H1 (cell line): ENCODE measurements at regions not wholly inside any gene's neighbourhood (a gene's known extent, or its start where the extent isn't known, plus 50 kb on each side); places are given as distances from the start of the nearest gene placed in this dataset.

Source experiments
- CTCF ChIA-PET: fragments of 300-600 bp; sonication (Branson Sonifier 250); formaldehyde crosslinking; loops from one replicate; lab custom pipeline; 2021; ENCODE audit not compliant: partially characterized antibody; lab: Charles Lee
- POLR2A ChIA-PET: fragments of 300-600 bp; sonication (Branson Sonifier 250); formaldehyde crosslinking; loops from one replicate; lab custom pipeline; 2021; ENCODE audit warnings: inconsistent platforms; ENCODE audit not compliant: partially characterized antibody; lab: Charles Lee
- DNase-seq, 2 experiments: peaks; one replicate each; pipeline versions ENCODE4 v3.0.0 to v3.0.0-alpha.2; 2010 to 2022; ENCODE audit warnings: low spot score in 2 of 2, low read depth in 1 of 2, mixed read lengths in 1 of 2
- FAIRE-seq: peaks from 2 replicates; lab custom pipeline; 2011; peaks lifted over from hg19 to GRCh38; lab: Jason Lieb, UNC
- H2AFZ ChIP-seq: 2 replicates; pipeline ENCODE4 v1.8.1; 2012; ENCODE audit warnings: low read length, inconsistent platforms
- H2AK5ac ChIP-seq: 2 replicates; pipeline ENCODE4 v1.6.1; 2013; ENCODE audit warnings: low read depth, low read length
- H2BK120ac ChIP-seq: replicated peaks from 2 replicates; pipeline ENCODE3; 2013; ENCODE audit warnings: low read depth, low read length, inconsistent platforms
- H2BK12ac ChIP-seq: 2 replicates; pipeline ENCODE4 v1.6.1; 2013; ENCODE audit warnings: low read depth, low read length
- H2BK15ac ChIP-seq: 2 replicates; pipeline ENCODE4 v1.6.1; 2013; ENCODE audit warnings: low read length
- H2BK20ac ChIP-seq: 2 replicates; pipeline ENCODE4 v1.6.1; 2013; ENCODE audit warnings: low read length
- H2BK5ac ChIP-seq: 2 replicates; pipeline ENCODE4 v1.6.1; 2013; ENCODE audit warnings: low read depth, low read length
- H3K14ac ChIP-seq: 2 replicates; pipeline ENCODE4 v1.6.1; 2013; ENCODE audit warnings: inconsistent platforms; ENCODE audit not compliant: insufficient read length
- H3K18ac ChIP-seq: 2 replicates; pipeline ENCODE4 v1.6.1; 2013; ENCODE audit warnings: low read length; ENCODE audit errors: extremely low read depth
- H3K23ac ChIP-seq: 2 replicates; pipeline ENCODE4 v1.6.1; 2013; ENCODE audit warnings: inconsistent platforms; ENCODE audit not compliant: insufficient read length
- H3K23me2 ChIP-seq: 2 replicates; pipeline ENCODE4 v1.6.1; 2013; ENCODE audit warnings: low read depth, low read length
- H3K27ac ChIP-seq: 2 replicates; pipeline ENCODE4 v1.6.1; 2011; ENCODE audit warnings: low read depth, low read length, inconsistent platforms
- H3K27me3 ChIP-seq, 4 experiments: replicated peaks in 1 of 4; 1 replicate in 1 of 4; 2 replicates in 3 of 4; pipeline versions ENCODE4 v1.6.1 to v1.8.1; 2011 to 2013; ENCODE audit warnings: low read length in 3 of 4, mild to moderate bottlenecking in 3 of 4, inconsistent platforms in 2 of 4, mixed read lengths in 2 of 4, moderate library complexity in 1 of 4; ENCODE audit not compliant: control insufficient read depth in 3 of 4, insufficient read depth in 3 of 4; ENCODE audit errors: extremely low read depth in 1 of 4
- H3K36me3 ChIP-seq, 4 experiments: 2 replicates each; pipeline versions ENCODE4 v1.6.1 to v1.8.1; 2011 to 2013; ENCODE audit warnings: mild to moderate bottlenecking in 4 of 4, low read length in 3 of 4, moderate library complexity in 2 of 4, control low read depth in 1 of 4, inconsistent platforms in 1 of 4; ENCODE audit not compliant: insufficient read depth in 4 of 4, control insufficient read depth in 2 of 4
- H3K4ac ChIP-seq: replicated peaks from 2 replicates; pipeline ENCODE3; 2013; ENCODE audit warnings: low read length, low read depth, mixed read lengths, inconsistent platforms; ENCODE audit not compliant: insufficient read length
- H3K4me1 ChIP-seq, 4 experiments: replicated peaks in 1 of 4; 1 replicate in 1 of 4; 2 replicates in 3 of 4; pipeline versions ENCODE4 v1.6.1 to v1.8.1; 2011 to 2013; ENCODE audit warnings: low read length in 3 of 4, inconsistent platforms in 2 of 4, mixed read lengths in 1 of 4; ENCODE audit not compliant: insufficient read depth in 4 of 4, control insufficient read depth in 3 of 4
- H3K4me2 ChIP-seq, 2 experiments: 2 replicates each; pipeline versions ENCODE4 v1.6.1 to v1.8.1; 2011 to 2013; ENCODE audit warnings: low read depth in 2 of 2, low read length in 2 of 2, control low read depth in 1 of 2, inconsistent platforms in 1 of 2, mild to moderate bottlenecking in 1 of 2; ENCODE audit not compliant: insufficient read depth in 1 of 2
- H3K4me3 ChIP-seq, 4 experiments: fragments of 200-600, 300-600 bp in 1 of 4; sonication (generic), shearing (Covaris generic), sonication (Bioruptor Twin) in 1 of 4; 2 replicates each; pipeline versions ENCODE4 v1.5.1 to v1.8.1; 2011 to 2016; ENCODE audit warnings: low read length in 4 of 4, low read depth in 3 of 4, control low read depth in 2 of 4, inconsistent platforms in 2 of 4, mild to moderate bottlenecking in 2 of 4, mixed read lengths in 1 of 4, moderate library complexity in 1 of 4; ENCODE audit not compliant: insufficient read depth in 2 of 4; ENCODE audit errors: extremely low read depth in 1 of 4
- H3K56ac ChIP-seq: replicated peaks from 2 replicates; pipeline ENCODE3; 2013; ENCODE audit warnings: low read depth, mild to moderate bottlenecking, mixed read lengths, low read length, inconsistent platforms; ENCODE audit not compliant: insufficient read length
- H3K79me1 ChIP-seq: 2 replicates; pipeline ENCODE4 v1.6.1; 2013; ENCODE audit warnings: low read depth, low read length, control low read depth
- H3K79me2 ChIP-seq, 2 experiments: 2 replicates each; pipeline versions ENCODE4 v1.6.1 to v1.8.1; 2012 to 2013; ENCODE audit warnings: low read length in 2 of 2, mild to moderate bottlenecking in 2 of 2, inconsistent platforms in 1 of 2; ENCODE audit not compliant: insufficient read depth in 2 of 2, control insufficient read depth in 1 of 2
- H3K9ac ChIP-seq, 4 experiments: replicated peaks in 1 of 4; 1 replicate in 1 of 4; 2 replicates in 3 of 4; pipeline versions ENCODE4 v1.6.1 to v1.8.1; 2011 to 2013; ENCODE audit warnings: low read depth in 3 of 4, low read length in 3 of 4, control low read depth in 2 of 4, mild to moderate bottlenecking in 2 of 4, moderate library complexity in 2 of 4, inconsistent platforms in 1 of 4; ENCODE audit errors: extremely low read depth in 1 of 4
- H3K9me3 ChIP-seq, 2 experiments: 2 replicates each; pipeline versions ENCODE4 v1.6.1 to v1.8.1; 2012 to 2013; ENCODE audit warnings: mild to moderate bottlenecking in 2 of 2, moderate library complexity in 2 of 2, control low read depth in 1 of 2, inconsistent platforms in 1 of 2, low read depth in 1 of 2, low read length in 1 of 2, mixed read lengths in 1 of 2; ENCODE audit not compliant: insufficient read depth in 2 of 2
- H4K20me1 ChIP-seq, 2 experiments: replicated peaks in 1 of 2; 2 replicates each; pipeline versions ENCODE3 to v1.8.1; 2011 to 2013; ENCODE audit warnings: inconsistent platforms in 2 of 2, low read length in 2 of 2, mild to moderate bottlenecking in 1 of 2; ENCODE audit not compliant: insufficient read depth in 2 of 2, control insufficient read depth in 1 of 2
- H4K5ac ChIP-seq: 2 replicates; pipeline ENCODE4 v1.6.1; 2013; ENCODE audit warnings: low read length, low read depth, mixed read lengths, inconsistent platforms; ENCODE audit not compliant: insufficient read length
- H4K8ac ChIP-seq: 2 replicates; pipeline ENCODE4 v1.8.0; 2013; ENCODE audit warnings: mild to moderate bottlenecking, moderate library complexity, low read length, inconsistent platforms; ENCODE audit not compliant: insufficient read depth; ENCODE audit errors: extremely low read depth
- H4K91ac ChIP-seq: replicated peaks from 2 replicates; pipeline ENCODE3; 2013; ENCODE audit warnings: low read length, mixed read lengths, inconsistent platforms; ENCODE audit not compliant: insufficient read length
- SIX5 ChIP-seq: IDR thresholded peaks from 2 replicates; pipeline ENCODE4 v1.6.1; 2011; ENCODE audit warnings: mild to moderate bottlenecking, low read depth, low read length
- YY1 ChIP-seq: IDR thresholded peaks from 2 replicates; pipeline ENCODE4 v1.6.1; 2011; ENCODE audit warnings: low read depth, mild to moderate bottlenecking, low read length
- WGBS, 2 experiments: shearing (Covaris generic) in 1 of 2; methylation state at CpG; one replicate each; pipeline versions ENCODE4 v1.1.6 to v1.1.7; 2013 to 2015; ENCODE audit warnings: low lambda C conversion rate in 2 of 2, mixed read lengths in 2 of 2, inconsistent platforms in 1 of 2, low coverage in 1 of 2, missing lambda C conversion rate in 1 of 2; ENCODE audit not compliant: insufficient replicate concordance in 2 of 2, insufficient coverage in 1 of 2, insufficient read length in 1 of 2; ENCODE audit errors: extremely low coverage in 1 of 2, missing lambda C conversion rate in 1 of 2; 5-methylcytosine and 5-hydroxymethylcytosine counted together

DNA sequence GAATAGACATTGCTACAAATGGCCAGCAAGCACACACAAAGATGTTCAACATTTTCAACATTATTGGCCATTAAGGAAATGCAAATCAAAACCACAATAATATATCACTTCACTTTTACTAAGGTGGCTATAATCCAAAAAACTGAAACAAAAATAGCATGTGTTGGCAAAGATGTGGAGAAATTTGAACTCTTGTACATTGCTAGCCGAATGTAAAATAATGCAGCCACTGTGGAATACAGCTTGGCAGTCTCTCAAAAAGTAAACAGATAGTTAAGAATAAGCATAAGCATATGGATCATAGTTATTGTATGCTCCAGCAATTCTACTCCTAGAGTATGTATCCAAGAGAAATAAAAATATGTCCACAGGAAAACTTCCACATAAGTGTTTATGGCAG, 192.5 kb downstream of the EN1 start:
- Histone ChIP-seq H2BK12ac (no peak overlapping the region), H3K27ac (no peak overlapping the region), H4K5ac (no peak overlapping the region), H3K23ac (no peak overlapping the region), H4K91ac (no peak overlapping the region), H3K4me2 (no peak overlapping the region), H4K8ac (no peak overlapping the region), H3K56ac (no peak overlapping the region), H3K18ac (no peak overlapping the region), H2AK5ac (no peak overlapping the region), H4K20me1 (no peaks in the 10 kb centered on the region), H3K36me3 (no peaks in the 10 kb centered on the region), H2BK15ac (no peak overlapping the region), H3K79me2 (no peaks in the 10 kb centered on the region), H3K79me1 (no peaks in the 10 kb centered on the region), H3K4me1 (no peaks in the 10 kb centered on the region), H3K4ac (no peak overlapping the region), H3K23me2 (no peaks in the 10 kb centered on the region), H2AFZ (no peak overlapping the region), H3K9me3 (0 out of 4 replicates have a peak, but pooled peaks cover 0 to 3% of the 10 kb centered on the region in 2 experiments), H2BK120ac (no peak overlapping the region), H3K14ac (no peak overlapping the region), H3K9ac (no peak overlapping the region), H2BK20ac (no peak overlapping the region), H3K4me3 (no peak overlapping the region), H3K27me3 (no peaks in the 10 kb centered on the region), H2BK5ac (no peak overlapping the region)
- DNase-seq, result no peak
- 76% methylated on average over 1 of the region's 1 CpG; no CpG with 5 or more reads in 1 of the 2 experiments for WGBS, 2 experiments
- POLR2A ChIA-PET, result no interaction called here
- FAIRE-seq, result no peak
- no peak for TF ChIP-seq YY1
- no peak for TF ChIP-seq SIX5
- CTCF ChIA-PET, result no interaction called here
